Activated CD8-positive, alpha-beta T cell treated with anti-CD3 and anti-CD28 coated beads for 36 hours (primary cell): ENCODE measurements at regions not wholly inside any gene's neighbourhood (a gene's known extent, or its start where the extent isn't known, plus 50 kb on each side); places are given as distances from the start of the nearest gene placed in this dataset.

Experiments
- ATAC-seq: fragments of 200-7000 bp; cut with Tn5 transposase; one replicate; pipeline ENCODE4 v1.10.0; 2021; ENCODE audit warnings: mild to moderate bottlenecking, moderate library complexity
- CTCF ChIA-PET: fragments of 350-600 bp; sonication (Branson Sonifier 250); formaldehyde crosslinking; loops from one replicate; lab custom pipeline; 2021; ENCODE audit warnings: antibody characterized with exemption; lab: Charles Lee
- POLR2A ChIA-PET: fragments of 350-600 bp; sonication (Branson Sonifier 250); formaldehyde crosslinking; loops from one replicate; lab custom pipeline; 2021; ENCODE audit warnings: antibody characterized with exemption; lab: Charles Lee
- DNase-seq: peaks from one replicate; pipeline ENCODE4 v3.0.0-alpha.2; 2020
- H3K27ac Mint-ChIP-seq: one replicate; pipeline ENCODE4 v1.8.0; 2021; ENCODE audit warnings: mild to moderate bottlenecking, mixed read lengths
- H3K27me3 Mint-ChIP-seq: one replicate; pipeline ENCODE4 v1.8.0; 2021; ENCODE audit warnings: mixed read lengths
- H3K36me3 Mint-ChIP-seq: one replicate; pipeline ENCODE4 v1.8.0; 2021; ENCODE audit warnings: low read depth, mixed read lengths
- H3K4me1 Mint-ChIP-seq: one replicate; pipeline ENCODE4 v1.8.0; 2021; ENCODE audit warnings: low read depth, mixed read lengths
- H3K4me3 Mint-ChIP-seq: one replicate; pipeline ENCODE4 v1.8.0; 2021; ENCODE audit warnings: mild to moderate bottlenecking, moderate library complexity, mixed read lengths
- H3K9me3 Mint-ChIP-seq: one replicate; pipeline ENCODE4 v1.8.0; 2021; ENCODE audit warnings: mixed read lengths
- CTCF ChIP-seq: fragments of 200-600 bp; IDR thresholded peaks from one replicate; pipeline ENCODE4 v1.8.0; 2022; ENCODE audit warnings: antibody characterized with exemption, mild to moderate bottlenecking
- intact Hi-C: fragments of 100-400 bp; cut with micrococcal nuclease; formaldehyde crosslinking; loops from one replicate; pipeline ENCODE4 v1.10.0; 2022

DNA sequence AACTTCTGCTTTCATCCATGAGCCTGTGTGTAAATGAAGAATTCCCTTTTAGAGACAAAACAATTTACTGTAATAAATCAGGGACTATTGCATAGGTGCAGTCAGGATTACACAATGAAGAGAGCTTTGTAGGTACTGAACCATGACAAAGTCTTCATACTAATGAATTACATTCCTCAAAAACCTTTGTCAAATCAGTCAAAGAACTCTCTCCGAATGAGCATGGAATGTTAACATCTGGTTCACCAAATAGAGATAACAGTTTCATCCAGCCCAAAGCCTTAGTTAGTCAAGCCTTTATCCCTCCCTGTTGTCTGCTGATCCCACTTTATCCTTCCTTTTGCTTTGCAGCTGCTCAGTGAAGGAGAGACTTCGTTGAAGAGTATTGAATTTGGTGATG, 62.9 kb upstream of the DMRTA1 start:
- Mint-ChIP-seq H3K36me3 (no peaks in the 10 kb centered on the region), H3K4me1 (no peaks in the 10 kb centered on the region), H3K9me3 (no peaks in the 10 kb centered on the region), H3K27ac (no peak overlapping the region), H3K27me3 (no peaks in the 10 kb centered on the region), H3K4me3 (no peak overlapping the region)
- CTCF ChIA-PET, result no interaction called here
- intact Hi-C loops, result no loop called here
- POLR2A ChIA-PET, result no interaction called here
- TF ChIP-seq CTCF, result no peak
- ATAC-seq, result no peak
- DNase-seq, result no peak

DNA sequence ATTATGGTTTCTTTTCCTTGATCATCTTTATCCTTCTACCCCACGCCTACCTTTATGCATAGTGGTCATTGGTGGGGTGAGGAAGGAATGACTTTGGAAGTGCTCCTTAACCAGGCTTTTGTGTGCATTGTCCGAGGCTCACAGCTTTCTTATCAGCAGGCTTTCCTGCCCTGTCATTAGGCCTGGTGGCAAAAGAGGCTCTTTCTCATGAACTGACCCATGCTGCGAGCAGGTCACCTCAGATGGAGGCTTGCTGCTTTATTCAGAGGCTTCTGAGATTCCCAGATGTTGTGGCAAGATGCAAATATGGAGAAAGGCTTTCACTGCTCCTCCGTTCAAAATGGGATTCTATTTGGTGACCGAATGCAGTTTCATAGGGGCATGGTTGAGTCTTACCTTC, 57.4 kb upstream of the DMRTA1 start:
- intact Hi-C loops, result no loop called here
- Mint-ChIP-seq H3K36me3 (no peaks in the 10 kb centered on the region), H3K27ac (no peak overlapping the region), H3K27me3 (no peaks in the 10 kb centered on the region), H3K9me3 (no peaks in the 10 kb centered on the region), H3K4me1 (no peaks in the 10 kb centered on the region), H3K4me3 (no peak overlapping the region)
- POLR2A ChIA-PET, result no interaction called here
- TF ChIP-seq CTCF, result no peak
- CTCF ChIA-PET, result interaction anchor here (1.7 kb wide), 1 partner anchor 63 kb away, joined by 3 read pairs; no protein-coding TSS in a partner anchor
- no peak for ATAC-seq
- no peak for DNase-seq

- CTCF ChIA-PET, result no interaction called here
- intact Hi-C loops, result no loop called here
These were observed 54.1 kb upstream of the DMRTA1 start for GRCh38 chr9:22392523-22392922.

DNA sequence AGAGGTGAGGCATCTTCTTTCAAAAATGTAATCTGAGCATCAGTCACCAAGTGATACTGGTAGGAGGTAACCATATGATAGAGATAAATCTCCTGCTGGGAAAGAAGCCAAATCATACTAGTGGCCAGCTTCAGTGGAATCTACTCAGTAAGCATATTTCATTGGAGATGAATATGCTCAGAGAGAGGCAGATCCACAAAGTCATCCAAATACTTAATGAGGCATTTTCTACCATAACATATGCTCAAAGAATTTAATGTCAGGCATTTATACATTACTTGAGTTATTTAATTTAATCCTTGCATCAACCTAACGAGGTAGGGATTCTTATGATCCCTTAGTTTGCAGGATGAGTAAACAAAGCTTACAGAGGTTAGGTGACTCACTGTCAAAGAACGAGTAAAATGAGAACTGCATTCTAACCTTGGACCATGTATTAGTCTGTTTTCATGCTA, 50.9 kb upstream of the DMRTA1 start:
- Mint-ChIP-seq H3K27me3 (no peaks in the 10 kb centered on the region), H3K4me1 (no peaks in the 10 kb centered on the region), H3K4me3 (no peak overlapping the region), H3K27ac (no peak overlapping the region), H3K36me3 (no peaks in the 10 kb centered on the region), H3K9me3 (no peaks in the 10 kb centered on the region)
- TF ChIP-seq CTCF, result no peak
- CTCF ChIA-PET, result interaction anchor here (1.2 kb wide), 1 partner anchor 15 kb away, joined by 3 read pairs; no protein-coding TSS in a partner anchor
- intact Hi-C loops, result no loop called here
- DNase-seq, result no peak
- no peak for ATAC-seq
- POLR2A ChIA-PET, result no interaction called here

More at GRCh38 chr9:22392523-22392922, 54.1 kb upstream of the DMRTA1 start:
- H3K27me3 Mint-ChIP-seq, result no peaks in the 10 kb centered on the region
- H3K4me1 Mint-ChIP-seq, result no peaks in the 10 kb centered on the region
- H3K27ac Mint-ChIP-seq, result no peak overlapping the region
- H3K9me3 Mint-ChIP-seq, result no peaks in the 10 kb centered on the region
- POLR2A ChIA-PET, result no interaction called here
- no peaks in the 10 kb centered on the region for H3K36me3 Mint-ChIP-seq
- H3K4me3 Mint-ChIP-seq, result no peak overlapping the region
- no peak for ATAC-seq
- no peak for TF ChIP-seq CTCF
- no peak for DNase-seq
